KMS-11 (cell line): ENCODE measurements at regions not wholly inside any gene's neighbourhood (a gene's known extent, or its start where the extent isn't known, plus 50 kb on each side); places are given as distances from the start of the nearest gene placed in this dataset.

Source experiments
- H2AFZ ChIP-seq: fragments of 200-600 bp; sonication (generic); 2 replicates; pipeline ENCODE4 v1.6.1; 2016; ENCODE audit warnings: antibody characterized with exemption, mixed run types, low read depth
- H3K27ac ChIP-seq: fragments of 200-600 bp; sonication (generic); 2 replicates; pipeline ENCODE4 v1.6.1; 2016; ENCODE audit warnings: mild to moderate bottlenecking, mixed run types
- H3K27me3 ChIP-seq: fragments of 200-600 bp; sonication (generic); 2 replicates; pipeline ENCODE4 v1.6.1; 2017; ENCODE audit warnings: mild to moderate bottlenecking, low read depth, mixed run types, moderate library complexity; ENCODE audit not compliant: insufficient read depth
- H3K36me3 ChIP-seq: fragments of 200-600 bp; sonication (generic); 2 replicates; pipeline ENCODE4 v1.6.1; 2017; ENCODE audit warnings: mild to moderate bottlenecking, mixed run types; ENCODE audit not compliant: insufficient read depth
- H3K4me1 ChIP-seq: fragments of 200-600 bp; sonication (generic); 2 replicates; pipeline ENCODE4 v1.6.1; 2016; ENCODE audit warnings: mild to moderate bottlenecking, low read depth, mixed run types; ENCODE audit not compliant: poor library complexity, severe bottlenecking
- H3K4me2 ChIP-seq: fragments of 200-600 bp; sonication (generic); 2 replicates; pipeline ENCODE4 v1.7.0; 2016; ENCODE audit warnings: mild to moderate bottlenecking, mixed run types
- H3K4me3 ChIP-seq: fragments of 200-600 bp; sonication (generic); IDR thresholded peaks from 2 replicates; pipeline ENCODE4 v1.6.1; 2017; ENCODE audit warnings: low read depth, low read length, mixed read lengths; ENCODE audit not compliant: insufficient read depth
- H3K79me2 ChIP-seq: fragments of 200-600 bp; sonication (generic); 2 replicates; pipeline ENCODE4 v1.6.1; 2016; ENCODE audit warnings: low read depth, mixed run types; ENCODE audit not compliant: insufficient read depth
- H3K9ac ChIP-seq: fragments of 200-600 bp; sonication (generic); 2 replicates; pipeline ENCODE4 v1.6.1; 2016; ENCODE audit warnings: mild to moderate bottlenecking, mixed run types
- H4K20me1 ChIP-seq: fragments of 200-600 bp; sonication (generic); 2 replicates; pipeline ENCODE4 v1.6.1; 2016; ENCODE audit warnings: mild to moderate bottlenecking, mixed run types; ENCODE audit not compliant: insufficient read depth
- CTCF ChIP-seq: fragments of 200-600 bp; sonication (generic); conservative IDR thresholded peaks from 2 replicates; pipeline ENCODE4 v1.6.1; 2017; ENCODE audit warnings: low read depth, mild to moderate bottlenecking, antibody characterized with exemption, low read length, moderate library complexity, mixed read lengths

- Histone ChIP-seq H3K4me3 (no peak overlapping the region), H3K4me2 (no peak overlapping the region), H3K36me3 (no peaks in the 10 kb centered on the region), H2AFZ (no peak overlapping the region), H3K27me3 (no peaks in the 10 kb centered on the region), H3K9ac (no peak overlapping the region), H4K20me1 (no peaks in the 10 kb centered on the region), H3K27ac (no peak overlapping the region), H3K79me2 (no peaks in the 10 kb centered on the region), H3K4me1 (peaks cover 9% of the 10 kb centered on the region)
- no peak for TF ChIP-seq CTCF
These were observed 144.3 kb downstream of the RTL3 start for GRCh38 chrX:78514852-78515251.

- Histone ChIP-seq H3K4me1 (peaks cover 9% of the 10 kb centered on the region), H3K79me2 (no peaks in the 10 kb centered on the region), H2AFZ (no peak overlapping the region), H3K4me2 (no peak overlapping the region), H3K36me3 (no peaks in the 10 kb centered on the region), H4K20me1 (no peaks in the 10 kb centered on the region), H3K4me3 (no peak overlapping the region), H3K27ac (no peak overlapping the region), H3K9ac (no peak overlapping the region), H3K27me3 (no peaks in the 10 kb centered on the region)
- no peak for TF ChIP-seq CTCF
These were observed 145.0 kb downstream of the RTL3 start for GRCh38 chrX:78513971-78514738.

GRCh38 chrX:78506248-78506647 is 152.9 kb downstream of the RTL3 start:
- Histone ChIP-seq H3K36me3 (no peaks in the 10 kb centered on the region), H3K9ac (no peak overlapping the region), H4K20me1 (no peaks in the 10 kb centered on the region), H3K4me2 (no peak overlapping the region), H3K27me3 (no peaks in the 10 kb centered on the region), H3K79me2 (no peaks in the 10 kb centered on the region), H2AFZ (no peak overlapping the region), H3K27ac (no peak overlapping the region), H3K4me3 (no peak overlapping the region), H3K4me1 (no peaks in the 10 kb centered on the region)
- TF ChIP-seq CTCF, result no peak

- no peak overlapping the region for H3K4me3 ChIP-seq
- no peaks in the 10 kb centered on the region for H3K27me3 ChIP-seq
- H3K27ac ChIP-seq, result no peak overlapping the region
- H3K4me1 ChIP-seq, result no peaks in the 10 kb centered on the region
- no peak overlapping the region for H2AFZ ChIP-seq
- H3K4me2 ChIP-seq, result no peak overlapping the region
- no peaks in the 10 kb centered on the region for H4K20me1 ChIP-seq
- H3K9ac ChIP-seq, result no peak overlapping the region
- H3K79me2 ChIP-seq, result no peaks in the 10 kb centered on the region
- H3K36me3 ChIP-seq, result no peaks in the 10 kb centered on the region
- no peak for TF ChIP-seq CTCF
These were observed 162.6 kb downstream of the RTL3 start for GRCh38 chrX:78496483-78496882.
